GM19324 (cell line): ENCODE measurements at regions not wholly inside any gene's neighbourhood (a gene's known extent, or its start where the extent isn't known, plus 50 kb on each side); places are given as distances from the start of the nearest gene placed in this dataset.

ENCODE experiments used
- ATAC-seq: cut with Tn5 transposase; IDR thresholded peaks from one replicate; pipeline ENCODE4 v1.9.1; 2021; ENCODE audit warnings: mild to moderate bottlenecking, moderate library complexity; ENCODE audit not compliant: unreplicated experiment, low FRiP score

- no peak for ATAC-seq
Measured at GRCh38 chr13:33767140-33767539, 50.8 kb upstream of the RFC3 start.
